ENCODE measurements at regions not wholly inside any gene's neighbourhood (a gene's known extent, or its start where the extent isn't known, plus 50 kb on each side); places are given as distances from the start of the nearest gene placed in this dataset.

- H3K4me3 ChIP-seq (ENCODE audit: low read depth, low read length): no peak overlapping the region
- no peak overlapping the region for H4K12ac ChIP-seq (ENCODE audit: low read depth, low read length)
- no peak overlapping the region for H2BK5ac ChIP-seq (ENCODE audit: low read depth, low read length, poor library complexity)
- H3K4me1 ChIP-seq (ENCODE audit: control insufficient read depth in 1 of 2, insufficient read depth in 2 of 2, low read length in 2 of 2): no peaks in the 10 kb centered on the region
- H3K27ac ChIP-seq (ENCODE audit: low read depth, low read length): no peak overlapping the region
- H4K8ac ChIP-seq (ENCODE audit: low read depth, low read length): no peak overlapping the region
- no peaks in the 10 kb centered on the region for H3K79me2 ChIP-seq (ENCODE audit: control insufficient read depth, insufficient read depth, low read length, poor library complexity)
- H2AFZ ChIP-seq (ENCODE audit: insufficient read depth, low read length, poor library complexity): no peak overlapping the region
- no peaks in the 10 kb centered on the region for H3K79me1 ChIP-seq (ENCODE audit: low read length)
- H2BK120ac ChIP-seq (ENCODE audit: insufficient read depth, low read length, poor library complexity): no peak overlapping the region
- H3K4me2 ChIP-seq (ENCODE audit: low read length): no peak overlapping the region
- no peaks in the 10 kb centered on the region for H3K9me3 ChIP-seq (ENCODE audit: insufficient read depth, low read depth, low read length)
- no peak overlapping the region for H3K18ac ChIP-seq (ENCODE audit: low read length)
- H4K91ac ChIP-seq (ENCODE audit: low read depth, low read length): no peak overlapping the region
- H3K23ac ChIP-seq (ENCODE audit: low read length): no peak overlapping the region
- no peaks in the 10 kb centered on the region for H3K27me3 ChIP-seq (ENCODE audit: insufficient read depth, low read length)
- no peaks in the 10 kb centered on the region for H3K36me3 ChIP-seq (ENCODE audit: control insufficient read depth in 1 of 2, insufficient read depth in 2 of 2, low read length in 2 of 2)
- no peak overlapping the region for H3K9ac ChIP-seq (ENCODE audit: low read length)
- H3K14ac ChIP-seq (ENCODE audit: low read length): no peak overlapping the region
- no peak overlapping the region for H3K4ac ChIP-seq (ENCODE audit: low read depth, low read length)
- WGBS (ENCODE audit: extremely low coverage, insufficient coverage, insufficient read length): 100% methylated on average over 1 of the region's 1 CpG
- no peak overlapping the region for H2BK12ac ChIP-seq (ENCODE audit: low read length)
- DNase-seq: no peak
- H2AK5ac ChIP-seq (ENCODE audit: low read length): no peak overlapping the region
Measured at GRCh38 chr15:29600262-29600661, 222.0 kb downstream of the TJP1 start.

- H2BK120ac ChIP-seq (ENCODE audit: insufficient read depth, low read length, poor library complexity): no peak overlapping the region
- no peak overlapping the region for H4K91ac ChIP-seq (ENCODE audit: low read depth, low read length)
- no peak overlapping the region for H2BK12ac ChIP-seq (ENCODE audit: low read length)
- no peak overlapping the region for H3K14ac ChIP-seq (ENCODE audit: low read length)
- no peaks in the 10 kb centered on the region for H3K79me1 ChIP-seq (ENCODE audit: low read length)
- no peak overlapping the region for H3K9ac ChIP-seq (ENCODE audit: low read length)
- H3K4me3 ChIP-seq (ENCODE audit: low read depth, low read length): no peak overlapping the region
- H3K9me3 ChIP-seq (ENCODE audit: insufficient read depth, low read depth, low read length): no peaks in the 10 kb centered on the region
- DNase-seq: peak; percentile 13 to 51
- H3K36me3 ChIP-seq (ENCODE audit: control insufficient read depth in 1 of 2, insufficient read depth in 2 of 2, low read length in 2 of 2): no peaks in the 10 kb centered on the region
- no peak overlapping the region for H2AFZ ChIP-seq (ENCODE audit: insufficient read depth, low read length, poor library complexity)
- H4K12ac ChIP-seq (ENCODE audit: low read depth, low read length): no peak overlapping the region
- no CpG with 5 or more reads among the region's 3 CpGs for WGBS (ENCODE audit: extremely low coverage, insufficient coverage, insufficient read length)
- no peak overlapping the region for H3K27ac ChIP-seq (ENCODE audit: low read depth, low read length)
- no peak overlapping the region for H2BK5ac ChIP-seq (ENCODE audit: low read depth, low read length, poor library complexity)
- no peaks in the 10 kb centered on the region for H3K27me3 ChIP-seq (ENCODE audit: insufficient read depth, low read length)
- no peaks in the 10 kb centered on the region for H3K4me1 ChIP-seq (ENCODE audit: control insufficient read depth in 1 of 2, insufficient read depth in 2 of 2, low read length in 2 of 2)
- H3K4me2 ChIP-seq (ENCODE audit: low read length): no peak overlapping the region
- no peak overlapping the region for H3K18ac ChIP-seq (ENCODE audit: low read length)
- no peak overlapping the region for H3K23ac ChIP-seq (ENCODE audit: low read length)
- no peak overlapping the region for H4K8ac ChIP-seq (ENCODE audit: low read depth, low read length)
- no peak overlapping the region for H2AK5ac ChIP-seq (ENCODE audit: low read length)
- H3K79me2 ChIP-seq (ENCODE audit: control insufficient read depth, insufficient read depth, low read length, poor library complexity): no peaks in the 10 kb centered on the region
- no peak overlapping the region for H3K4ac ChIP-seq (ENCODE audit: low read depth, low read length)
Measured at GRCh38 chr15:29596266-29596665, 226.0 kb downstream of the TJP1 start.

GRCh38 chr15:29593629-29594028, 228.6 kb downstream of the TJP1 start:
- Histone ChIP-seq H2BK12ac (ENCODE audit: low read length) (no peak overlapping the region), H4K91ac (ENCODE audit: low read depth, low read length) (no peak overlapping the region), H3K4me1 (ENCODE audit: control insufficient read depth in 1 of 2, insufficient read depth in 2 of 2, low read length in 2 of 2) (no peaks in the 10 kb centered on the region), H3K14ac (ENCODE audit: low read length) (no peak overlapping the region), H3K23ac (ENCODE audit: low read length) (no peak overlapping the region), H3K9ac (ENCODE audit: low read length) (no peak overlapping the region), H3K9me3 (ENCODE audit: insufficient read depth, low read depth, low read length) (no peaks in the 10 kb centered on the region), H3K18ac (ENCODE audit: low read length) (no peak overlapping the region), H3K4me2 (ENCODE audit: low read length) (no peak overlapping the region), H3K4ac (ENCODE audit: low read depth, low read length) (no peak overlapping the region), H2BK120ac (ENCODE audit: insufficient read depth, low read length, poor library complexity) (no peak overlapping the region), H2AK5ac (ENCODE audit: low read length) (no peak overlapping the region), H2BK5ac (ENCODE audit: low read depth, low read length, poor library complexity) (no peak overlapping the region), H3K79me1 (ENCODE audit: low read length) (no peaks in the 10 kb centered on the region), H3K27me3 (ENCODE audit: insufficient read depth, low read length) (no peaks in the 10 kb centered on the region), H3K79me2 (ENCODE audit: control insufficient read depth, insufficient read depth, low read length, poor library complexity) (no peaks in the 10 kb centered on the region), H2AFZ (ENCODE audit: insufficient read depth, low read length, poor library complexity) (no peak overlapping the region), H3K36me3 (ENCODE audit: control insufficient read depth in 1 of 2, insufficient read depth in 2 of 2, low read length in 2 of 2) (no peaks in the 10 kb centered on the region), H3K4me3 (ENCODE audit: low read depth, low read length) (no peak overlapping the region), H4K8ac (ENCODE audit: low read depth, low read length) (no peak overlapping the region), H4K12ac (ENCODE audit: low read depth, low read length) (no peak overlapping the region), H3K27ac (ENCODE audit: low read depth, low read length) (no peak overlapping the region)
- no peak for DNase-seq
- WGBS (ENCODE audit: extremely low coverage, insufficient coverage, insufficient read length): no CpG with 5 or more reads among the region's 1 CpG

- Histone ChIP-seq H2AFZ (ENCODE audit: insufficient read depth, low read length, poor library complexity) (no peak overlapping the region), H3K27ac (ENCODE audit: low read depth, low read length) (no peak overlapping the region), H2AK5ac (ENCODE audit: low read length) (no peak overlapping the region), H3K9ac (ENCODE audit: low read length) (no peak overlapping the region), H3K23ac (ENCODE audit: low read length) (no peak overlapping the region), H2BK12ac (ENCODE audit: low read length) (no peak overlapping the region), H3K4me1 (ENCODE audit: control insufficient read depth in 1 of 2, insufficient read depth in 2 of 2, low read length in 2 of 2) (no peaks in the 10 kb centered on the region), H3K9me3 (ENCODE audit: insufficient read depth, low read depth, low read length) (no peaks in the 10 kb centered on the region), H3K4me2 (ENCODE audit: low read length) (no peak overlapping the region), H4K12ac (ENCODE audit: low read depth, low read length) (no peak overlapping the region), H3K79me2 (ENCODE audit: control insufficient read depth, insufficient read depth, low read length, poor library complexity) (no peaks in the 10 kb centered on the region), H3K79me1 (ENCODE audit: low read length) (no peaks in the 10 kb centered on the region), H3K14ac (ENCODE audit: low read length) (no peak overlapping the region), H2BK5ac (ENCODE audit: low read depth, low read length, poor library complexity) (no peak overlapping the region), H3K36me3 (ENCODE audit: control insufficient read depth in 1 of 2, insufficient read depth in 2 of 2, low read length in 2 of 2) (no peaks in the 10 kb centered on the region), H2BK120ac (ENCODE audit: insufficient read depth, low read length, poor library complexity) (no peak overlapping the region), H3K4me3 (ENCODE audit: low read depth, low read length) (no peak overlapping the region), H4K8ac (ENCODE audit: low read depth, low read length) (no peak overlapping the region), H3K18ac (ENCODE audit: low read length) (no peak overlapping the region), H3K27me3 (ENCODE audit: insufficient read depth, low read length) (no peaks in the 10 kb centered on the region), H4K91ac (ENCODE audit: low read depth, low read length) (no peak overlapping the region), H3K4ac (ENCODE audit: low read depth, low read length) (no peak overlapping the region)
- no CpG with 5 or more reads among the region's 4 CpGs for WGBS (ENCODE audit: extremely low coverage, insufficient coverage, insufficient read length)
- no peak for DNase-seq
Measured at GRCh38 chr15:29593111-29593510, 229.2 kb downstream of the TJP1 start.
